ENCODE measurements at regions not wholly inside any gene's neighbourhood (a gene's known extent, or its start where the extent isn't known, plus 50 kb on each side); places are given as distances from the start of the nearest gene placed in this dataset.
A peak's percentile ranks its signal among the peaks of the same experiment; 100 is the strongest.

GRCh38 chr7:36011588-36011965, 141.5 kb upstream of the EEPD1 start:
- no peak for DNase-seq

GRCh38 chr7:36013246-36014014, 139.6 kb upstream of the EEPD1 start:
- no peak for DNase-seq

- no peak for DNase-seq
These were observed 138.1 kb upstream of the EEPD1 start for GRCh38 chr7:36014961-36015360.

GRCh38 chr7:36015733-36016132, 137.3 kb upstream of the EEPD1 start:
- DNase-seq: no peak

- DNase-seq: no peak
These were observed 136.4 kb upstream of the EEPD1 start for GRCh38 chr7:36016648-36017047.

- DNase-seq: no peak
These were observed 135.9 kb upstream of the EEPD1 start for GRCh38 chr7:36017111-36017510.

- no peak for DNase-seq
These were observed 134.1 kb upstream of the EEPD1 start for GRCh38 chr7:36018816-36019484.

- no peak for DNase-seq
These were observed 133.5 kb upstream of the EEPD1 start for GRCh38 chr7:36019538-36019937.

- no peak for DNase-seq
These were observed 133.1 kb upstream of the EEPD1 start for GRCh38 chr7:36019980-36020379.

- DNase-seq: peak; percentile 24
These were observed 131.7 kb upstream of the EEPD1 start for GRCh38 chr7:36021367-36021766.

- no peak for DNase-seq
These were observed 131.0 kb upstream of the EEPD1 start for GRCh38 chr7:36021917-36022550.

GRCh38 chr7:36023033-36023560, 130.0 kb upstream of the EEPD1 start:
- DNase-seq: no peak

GRCh38 chr7:36025190-36025589, 127.9 kb upstream of the EEPD1 start:
- no peak for DNase-seq

GRCh38 chr7:36029311-36029710, 123.7 kb upstream of the EEPD1 start:
- DNase-seq: no peak

- DNase-seq: no peak
These were observed 123.1 kb upstream of the EEPD1 start for GRCh38 chr7:36029853-36030515.

GRCh38 chr7:36032361-36032818, 120.7 kb upstream of the EEPD1 start:
- no peak for DNase-seq

GRCh38 chr7:36034020-36034419, 119.0 kb upstream of the EEPD1 start:
- DNase-seq: no peak

- DNase-seq: no peak
These were observed 117.9 kb upstream of the EEPD1 start for GRCh38 chr7:36035186-36035585.

- no peak for DNase-seq
These were observed 116.5 kb upstream of the EEPD1 start for GRCh38 chr7:36036590-36036989.

GRCh38 chr7:36037121-36037662, 115.9 kb upstream of the EEPD1 start:
- DNase-seq: peak; percentile 21

- no peak for DNase-seq
These were observed 114.9 kb upstream of the EEPD1 start for GRCh38 chr7:36038063-36038721.

GRCh38 chr7:36039243-36039642, 113.8 kb upstream of the EEPD1 start:
- DNase-seq: no peak

Measured in CD4-positive, alpha-beta T cell treated with Interleukin-21 for 1 hour (primary cell).